Muscle of arm (tissue), 1 donor: ENCODE measurements at regions not wholly inside any gene's neighbourhood (a gene's known extent, or its start where the extent isn't known, plus 50 kb on each side); places are given as distances from the start of the nearest gene placed in this dataset.

Experiments used
- DNase-seq: peaks from one replicate; pipeline ENCODE4 v3.0.0-alpha.2; 2013

- DNase-seq: no peak
Measured at GRCh38 chr11:103662880-103663279, 373.6 kb upstream of the DDI1 start.

- DNase-seq: no peak
Measured at GRCh38 chr11:103668859-103669258, 367.6 kb upstream of the DDI1 start.

DNA sequence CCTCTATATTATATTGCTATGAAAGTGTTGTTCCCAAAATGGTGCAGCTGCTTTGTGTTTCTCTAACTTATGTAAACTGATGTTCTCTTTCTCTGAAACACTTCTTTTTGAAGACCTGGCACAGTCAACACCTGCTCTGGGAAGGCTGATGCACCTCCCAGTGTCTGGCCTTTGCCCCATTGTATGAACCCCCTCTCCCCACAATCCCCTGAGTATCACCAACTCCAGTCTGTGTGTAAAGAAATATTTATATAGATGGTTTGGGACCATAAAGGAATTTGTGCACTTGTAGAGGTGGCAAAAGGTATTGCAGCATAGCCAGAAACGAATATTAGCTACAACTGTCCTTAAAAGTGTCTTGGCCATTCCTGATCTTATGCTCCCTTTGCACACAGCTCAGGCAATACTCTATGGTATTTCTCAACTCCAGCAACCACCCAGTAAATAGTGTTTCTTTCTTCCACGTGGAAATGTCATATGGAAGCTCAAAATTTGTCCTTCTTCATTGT is 365.2 kb upstream of the DDI1 start:
- no peak for DNase-seq

DNA sequence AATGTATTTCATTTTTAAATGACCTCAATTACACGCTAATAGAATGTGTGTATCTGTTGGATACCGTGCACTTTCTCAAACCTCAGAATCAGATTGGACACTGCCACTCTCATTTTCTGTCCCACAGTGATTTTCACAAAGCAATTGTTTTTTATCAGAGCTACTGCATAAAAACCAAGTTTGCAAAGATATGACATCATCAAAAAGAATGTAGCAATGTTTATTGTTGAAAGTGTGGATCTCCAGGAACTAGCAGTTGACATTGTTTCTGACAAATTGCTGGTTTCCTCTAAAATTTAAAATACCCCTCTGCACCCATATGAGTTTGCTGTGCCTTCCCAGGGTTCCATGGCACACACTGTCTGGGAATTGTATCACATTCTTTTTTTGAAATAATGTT is 362.7 kb upstream of the DDI1 start:
- no peak for DNase-seq

DNA sequence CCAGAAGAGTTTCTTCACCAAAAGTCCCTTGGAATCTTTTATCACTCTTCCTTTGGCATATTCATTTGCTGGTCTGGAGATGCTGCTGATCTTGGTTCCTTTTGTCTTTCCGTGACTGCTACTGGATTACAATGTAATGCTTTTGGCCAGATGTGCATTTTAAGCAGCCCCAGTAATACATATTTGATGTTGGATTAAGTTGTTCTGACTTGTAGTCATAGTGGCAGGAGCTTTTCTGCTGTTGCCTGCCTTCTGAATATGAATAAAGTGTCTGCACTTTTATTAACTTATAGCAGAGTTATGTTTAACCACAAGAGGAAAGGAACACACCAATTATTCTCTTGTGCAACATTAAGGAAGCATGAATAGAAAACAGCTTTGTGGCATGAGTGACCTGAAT is 360.0 kb upstream of the DDI1 start:
- DNase-seq: no peak

DNA sequence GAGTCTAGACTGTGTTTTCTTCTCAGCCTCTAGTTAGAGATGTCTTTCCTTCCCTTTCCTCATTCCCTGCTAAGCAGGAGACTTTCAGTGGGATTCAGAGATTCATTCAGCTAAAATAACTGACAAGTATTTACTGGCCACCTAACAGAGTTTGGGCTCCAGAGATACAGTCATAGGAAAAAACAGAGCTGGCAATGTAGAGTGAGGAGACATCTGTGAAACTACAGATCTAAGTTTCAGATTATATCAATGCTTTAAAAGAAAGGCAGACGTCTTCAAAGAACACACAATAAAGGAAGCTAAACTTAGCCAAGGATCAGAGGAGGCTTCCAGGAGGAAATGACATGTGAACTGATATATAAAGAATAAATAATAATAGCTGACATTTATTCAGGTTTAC is 355.6 kb upstream of the DDI1 start:
- DNase-seq: no peak

DNA sequence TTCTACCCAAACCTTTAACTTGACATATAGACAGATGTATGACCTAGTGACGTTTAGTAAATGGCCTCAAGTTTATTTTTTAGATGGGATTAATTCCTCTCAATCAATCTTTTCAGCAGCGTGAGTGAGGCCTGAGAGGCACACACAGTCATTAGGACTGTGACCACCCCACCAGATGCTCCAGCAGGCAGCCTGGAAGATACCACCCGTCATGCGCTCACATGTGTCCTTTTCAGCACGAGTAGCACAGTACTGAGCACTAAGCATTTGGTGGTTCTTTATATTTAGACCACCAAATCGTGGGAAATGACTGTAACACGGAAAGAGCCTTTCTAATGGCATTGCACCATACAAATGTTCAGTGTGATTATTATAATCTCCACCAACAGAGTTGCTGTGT is 354.6 kb upstream of the DDI1 start:
- DNase-seq: no peak

DNA sequence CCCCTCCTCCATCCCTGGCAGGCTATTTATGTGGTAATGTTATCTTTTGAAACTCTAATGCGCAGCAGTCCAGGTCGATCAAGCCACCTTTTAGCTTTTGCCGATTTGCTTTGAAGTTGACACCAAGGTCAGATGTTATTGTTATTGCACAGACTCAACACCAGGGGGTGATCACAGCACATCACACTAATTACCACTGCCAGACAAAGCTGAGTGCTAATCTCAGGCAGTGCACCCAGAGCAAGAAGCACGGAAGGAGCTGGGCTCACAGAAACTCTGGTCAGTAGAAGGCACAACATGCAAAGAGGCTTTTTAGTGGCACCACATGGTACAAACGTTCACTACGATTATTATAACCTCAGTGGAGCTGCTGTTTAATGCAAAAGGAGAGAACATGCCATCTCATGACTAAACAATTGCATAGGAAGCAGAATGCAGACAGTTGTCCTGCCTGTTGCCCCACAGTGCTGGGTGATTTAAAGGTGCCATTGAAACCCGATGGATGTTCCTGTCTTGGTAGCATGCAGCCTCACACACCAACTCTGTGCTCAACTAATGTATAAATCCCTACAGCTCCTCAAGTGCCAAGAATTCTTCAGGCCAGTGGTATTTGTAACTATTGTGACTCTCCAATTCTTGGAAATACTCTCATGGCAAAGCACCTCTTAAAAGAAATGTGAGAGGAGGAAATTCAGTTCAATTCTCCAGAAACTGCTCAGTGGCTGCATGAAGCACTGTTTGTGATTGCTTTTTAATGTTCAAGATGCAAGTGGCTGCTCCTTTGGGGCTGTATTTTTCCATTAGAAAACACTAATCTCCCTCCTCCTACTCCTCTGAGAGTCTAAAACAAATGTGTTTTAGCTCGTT is 353.9 kb upstream of the DDI1 start:
- DNase-seq: peak; percentile 82

DNA sequence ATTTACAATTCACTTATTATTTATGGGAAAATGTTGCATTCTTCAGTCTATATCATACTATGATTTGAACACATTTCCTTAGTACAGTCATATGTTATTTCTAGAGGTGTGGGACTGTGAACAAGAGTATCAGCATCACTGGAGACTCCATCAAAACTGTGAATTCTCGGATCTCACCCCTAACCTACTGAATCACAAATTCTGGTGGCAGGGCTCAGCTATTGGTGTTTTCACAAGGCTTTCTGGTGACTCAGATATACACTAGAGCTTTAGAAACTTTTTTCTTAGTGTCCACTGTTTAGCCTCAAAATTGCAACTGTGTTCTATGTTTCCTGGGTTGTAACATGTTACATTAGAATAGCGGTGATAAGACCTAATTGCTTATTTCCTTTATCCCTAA is 352.9 kb upstream of the DDI1 start:
- DNase-seq: no peak

- DNase-seq: no peak
Measured at GRCh38 chr11:103688924-103689323, 347.5 kb upstream of the DDI1 start.

GRCh38 chr11:103690356-103690755 is 346.1 kb upstream of the DDI1 start:
- no peak for DNase-seq

GRCh38 chr11:103696123-103696522 is 340.3 kb upstream of the DDI1 start:
- no peak for DNase-seq

GRCh38 chr11:103699216-103699615 is 337.2 kb upstream of the DDI1 start:
- DNase-seq: no peak

GRCh38 chr11:103699656-103700055 is 336.8 kb upstream of the DDI1 start:
- DNase-seq: no peak

DNA sequence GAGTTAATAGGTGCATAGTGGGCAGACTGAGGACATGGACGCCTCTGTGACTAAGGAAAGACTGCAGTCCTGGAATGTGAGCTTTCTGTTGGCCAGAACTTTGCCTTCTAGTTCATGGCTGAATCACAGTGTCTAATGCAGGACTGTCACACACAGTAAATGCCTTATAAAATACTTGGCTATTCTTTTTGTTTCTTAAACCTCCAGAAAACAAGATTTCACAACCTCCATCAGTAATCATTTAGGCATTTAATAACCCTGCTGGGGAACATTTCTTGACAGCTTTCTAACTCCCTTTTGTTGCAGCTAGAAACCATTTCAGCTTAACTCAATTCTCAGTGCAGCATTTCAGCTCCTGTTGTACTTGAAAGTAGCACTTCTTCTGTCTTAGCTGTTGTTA is 335.8 kb upstream of the DDI1 start:
- no peak for DNase-seq

GRCh38 chr11:103703437-103703836 is 333.0 kb upstream of the DDI1 start:
- no peak for DNase-seq

DNA sequence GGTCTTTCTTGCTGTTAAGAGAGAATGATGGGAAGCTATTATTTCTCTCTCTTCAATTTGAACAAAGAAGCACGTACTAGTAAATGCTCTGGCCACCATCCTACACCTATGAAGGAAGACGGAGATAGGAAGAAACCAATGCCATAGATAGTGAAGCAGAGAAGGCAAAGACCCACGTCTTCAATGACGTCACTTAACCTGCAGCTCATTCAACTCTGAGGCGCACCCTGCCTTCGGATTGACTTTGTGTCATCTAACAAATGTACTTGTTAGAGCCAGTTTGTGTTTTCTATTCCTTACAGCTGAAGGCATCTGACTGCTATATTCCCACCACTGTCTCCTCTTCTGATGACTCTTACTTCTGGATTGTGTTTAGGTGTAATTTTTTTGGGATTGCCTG is 332.5 kb upstream of the DDI1 start:
- no peak for DNase-seq

GRCh38 chr11:103705642-103706041 is 330.8 kb upstream of the DDI1 start:
- DNase-seq: no peak

DNA sequence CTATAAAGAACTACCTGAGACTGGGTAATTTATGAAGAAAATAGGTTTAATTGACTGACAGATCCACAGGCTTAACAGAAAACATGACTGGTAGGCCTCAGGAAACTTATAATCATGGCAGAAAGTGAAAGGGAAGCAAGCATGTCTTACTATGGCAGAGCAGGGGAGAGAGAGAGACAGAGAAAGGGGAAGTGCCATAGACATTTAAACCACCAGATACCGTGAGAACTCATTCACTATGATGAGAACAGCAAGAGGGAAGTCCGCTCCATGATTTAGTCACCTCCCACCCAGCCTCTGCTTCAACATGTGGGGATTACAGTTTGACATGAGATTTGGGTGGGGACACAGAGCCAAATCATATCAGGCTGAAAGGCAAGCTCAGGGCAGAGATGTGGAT is 327.1 kb upstream of the DDI1 start:
- no peak for DNase-seq

DNA sequence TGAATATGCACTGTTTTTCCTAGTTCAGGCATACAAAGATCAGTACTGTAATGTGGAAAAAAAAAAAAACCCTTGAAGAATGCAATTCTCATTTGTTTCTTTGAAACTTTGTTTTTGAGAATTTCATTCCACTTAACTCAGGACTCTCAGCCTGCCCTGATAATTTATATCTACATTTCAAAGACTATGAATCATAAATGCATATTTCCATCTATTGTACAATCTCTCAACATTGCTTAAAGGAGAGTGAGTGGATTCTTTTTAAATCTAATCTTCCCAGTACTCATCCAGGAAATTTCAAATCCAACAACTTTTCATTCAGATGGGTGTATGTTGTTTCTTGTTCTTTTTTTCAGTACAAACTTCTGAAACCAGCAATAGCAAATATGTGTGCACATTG is 322.2 kb upstream of the DDI1 start:
- DNase-seq: no peak

GRCh38 chr11:103716363-103716762 is 320.1 kb upstream of the DDI1 start:
- DNase-seq: no peak

DNA sequence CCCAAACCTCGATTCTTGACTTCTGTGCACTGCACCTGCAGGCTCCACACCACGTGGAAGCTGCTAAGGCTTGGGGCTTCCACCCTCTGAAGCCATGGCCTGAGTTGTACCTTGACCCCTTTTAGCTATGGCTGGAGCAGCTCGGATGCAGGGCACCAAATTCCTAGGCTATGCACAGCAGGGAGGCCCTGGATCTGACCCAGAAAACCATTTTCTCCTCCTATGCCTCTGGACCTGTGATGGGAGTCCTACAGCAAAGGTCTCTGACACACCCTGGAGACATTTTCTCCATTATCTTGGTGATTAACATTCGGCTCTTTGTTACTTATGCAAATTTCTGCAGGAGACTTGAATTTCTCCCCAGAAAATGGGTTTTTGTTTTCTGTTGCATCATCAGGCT is 309.2 kb upstream of the DDI1 start:
- no peak for DNase-seq

- DNase-seq: no peak
Measured at GRCh38 chr11:103729617-103730016, 306.8 kb upstream of the DDI1 start.
